HEK293 (cell line): ENCODE measurements at regions not wholly inside any gene's neighbourhood (a gene's known extent, or its start where the extent isn't known, plus 50 kb on each side); places are given as distances from the start of the nearest gene placed in this dataset.

Experiments
- ZNF530 ChIP-seq: fragments of 450-650 bp; formaldehyde crosslinking; IDR thresholded peaks from 2 replicates; pipeline ENCODE4 v1.5.1; 2016; ENCODE audit warnings: low read depth, missing biosample characterization, missing genetic modification characterization
- TF ChIP-seq, protein P1 (sequence below): fragments of 450-650 bp; formaldehyde crosslinking; IDR thresholded peaks from 2 replicates; pipeline ENCODE4 v1.5.1; 2016; ENCODE audit warnings: missing biosample characterization, missing genetic modification characterization

DNA sequence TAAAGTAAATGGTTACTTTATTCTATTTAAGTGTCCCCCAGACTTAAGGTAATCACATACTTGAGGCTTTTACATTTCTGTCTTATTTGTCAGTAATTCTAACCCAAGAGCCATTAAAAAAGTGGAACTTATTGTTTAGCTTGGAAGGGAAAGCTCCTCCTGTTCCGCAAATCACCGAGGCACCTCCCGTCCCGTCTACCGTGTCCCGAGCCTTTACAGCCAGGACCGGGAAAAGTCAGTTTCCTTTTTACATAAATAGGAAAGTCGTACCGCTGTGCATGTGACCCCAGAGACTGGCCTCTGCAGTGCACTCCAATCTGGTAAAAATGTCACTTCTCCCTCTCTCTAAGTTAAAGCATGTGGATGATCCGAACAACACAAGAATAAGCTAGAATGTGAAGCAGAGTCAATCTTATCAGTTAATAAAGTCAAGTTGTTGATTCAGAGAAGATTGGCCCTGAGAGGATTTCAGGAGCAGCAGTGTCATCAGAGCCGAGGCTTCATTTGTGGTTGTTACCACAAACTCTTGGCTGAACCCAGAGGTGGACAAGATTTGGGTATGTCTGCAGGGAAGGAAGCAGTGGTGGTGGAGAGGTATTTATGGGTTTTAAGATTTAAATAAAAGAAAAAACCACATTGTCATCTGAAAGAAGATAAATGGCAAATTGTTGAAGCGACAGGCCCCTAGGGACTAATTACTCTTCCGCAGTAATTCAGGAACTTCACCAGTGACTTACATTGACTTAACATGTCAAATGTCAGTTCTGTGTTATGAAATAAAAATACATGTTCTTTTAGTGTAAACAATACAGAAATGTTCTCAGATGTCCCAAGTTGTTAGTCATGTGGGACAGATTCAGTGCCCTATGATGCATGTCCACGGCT is 316.6 kb upstream of the ZNF32 start:
- no peak for TF ChIP-seq ZNF530 (tag by site-specific recombination)
- TF ChIP-seq, protein P1, sequence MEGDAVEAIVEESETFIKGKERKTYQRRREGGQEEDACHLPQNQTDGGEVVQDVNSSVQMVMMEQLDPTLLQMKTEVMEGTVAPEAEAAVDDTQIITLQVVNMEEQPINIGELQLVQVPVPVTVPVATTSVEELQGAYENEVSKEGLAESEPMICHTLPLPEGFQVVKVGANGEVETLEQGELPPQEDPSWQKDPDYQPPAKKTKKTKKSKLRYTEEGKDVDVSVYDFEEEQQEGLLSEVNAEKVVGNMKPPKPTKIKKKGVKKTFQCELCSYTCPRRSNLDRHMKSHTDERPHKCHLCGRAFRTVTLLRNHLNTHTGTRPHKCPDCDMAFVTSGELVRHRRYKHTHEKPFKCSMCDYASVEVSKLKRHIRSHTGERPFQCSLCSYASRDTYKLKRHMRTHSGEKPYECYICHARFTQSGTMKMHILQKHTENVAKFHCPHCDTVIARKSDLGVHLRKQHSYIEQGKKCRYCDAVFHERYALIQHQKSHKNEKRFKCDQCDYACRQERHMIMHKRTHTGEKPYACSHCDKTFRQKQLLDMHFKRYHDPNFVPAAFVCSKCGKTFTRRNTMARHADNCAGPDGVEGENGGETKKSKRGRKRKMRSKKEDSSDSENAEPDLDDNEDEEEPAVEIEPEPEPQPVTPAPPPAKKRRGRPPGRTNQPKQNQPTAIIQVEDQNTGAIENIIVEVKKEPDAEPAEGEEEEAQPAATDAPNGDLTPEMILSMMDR (tag by site-specific recombination) = no peak
